ENCODE measurements at regions not wholly inside any gene's neighbourhood (a gene's known extent, or its start where the extent isn't known, plus 50 kb on each side); places are given as distances from the start of the nearest gene placed in this dataset.
"Not testable (repeated sequence)": the region's sequence is repeated elsewhere in the genome, so short reads cannot be mapped to it uniquely, and the experiment has no call there.

DNA sequence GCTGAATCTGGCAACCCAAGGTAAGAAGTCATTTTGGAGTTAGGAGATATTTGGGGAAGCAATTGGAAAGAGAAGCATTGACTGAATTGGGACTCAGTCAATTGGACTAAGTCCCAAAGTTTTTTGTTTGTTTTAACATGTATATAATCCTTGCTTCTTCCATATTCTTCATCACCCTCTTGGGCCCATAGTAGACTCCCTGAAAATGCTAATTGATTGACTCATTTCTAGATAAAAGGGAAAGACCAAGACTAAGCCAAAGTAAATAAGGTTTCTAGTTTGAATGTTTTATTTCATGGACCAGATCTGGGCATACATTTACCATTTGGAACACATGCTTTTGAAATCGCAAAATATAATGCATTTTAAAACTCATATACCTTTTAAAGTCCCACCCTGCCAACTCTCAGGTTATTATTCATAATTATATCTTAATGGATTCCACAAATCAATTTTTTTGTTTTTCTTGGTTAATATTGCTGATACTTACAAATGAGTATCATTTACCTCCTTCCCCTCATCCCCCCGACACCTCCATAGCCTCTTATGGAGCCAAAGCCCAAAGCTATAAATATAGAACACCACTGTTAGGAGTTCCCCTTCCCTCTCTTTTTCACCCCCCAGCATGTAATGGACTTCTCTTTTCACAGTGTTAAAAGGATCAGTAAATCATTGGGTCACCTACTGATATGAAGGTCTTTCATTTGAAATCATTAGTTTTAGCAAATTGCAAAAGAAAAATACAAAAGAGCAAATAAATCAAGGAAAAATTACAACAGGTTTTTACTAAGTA lies 674.0 kb upstream of the SOX9 start:
- no peaks in the 10 kb centered on the region for H3K4me1 ChIP-seq (ENCODE audit: control insufficient read depth, insufficient read depth, low read length)
- H3K4me3 ChIP-seq (ENCODE audit: low read depth in 2 of 2, low read length in 2 of 2): no peak overlapping the region
- H3K9me3 ChIP-seq (ENCODE audit: control insufficient read depth, insufficient read depth, low read depth, low read length): no peaks in the 10 kb centered on the region
- ChIA-PET CTCF (no interaction called here), POLR2A (no interaction called here)
- DNase-seq (ENCODE audit: low read depth, low spot score) (no peak), ATAC-seq (no peak)
- BruUV-seq (replicated peaks): no TSS peak
- TF ChIP-seq SIN3A (IDR thresholded peaks at IDR 0.05; ENCODE audit: borderline replicate concordance, insufficient read depth, low read depth, low read length) (no peak), TCF7L2 (IDR thresholded peaks at IDR 0.05; ENCODE audit: low read depth, low read length) (no peak), POLR2AphosphoS5 (IDR thresholded peaks at IDR 0.05; ENCODE audit: low read depth, low read length) (no peak)
- TF ChIP-seq, protein P1, sequence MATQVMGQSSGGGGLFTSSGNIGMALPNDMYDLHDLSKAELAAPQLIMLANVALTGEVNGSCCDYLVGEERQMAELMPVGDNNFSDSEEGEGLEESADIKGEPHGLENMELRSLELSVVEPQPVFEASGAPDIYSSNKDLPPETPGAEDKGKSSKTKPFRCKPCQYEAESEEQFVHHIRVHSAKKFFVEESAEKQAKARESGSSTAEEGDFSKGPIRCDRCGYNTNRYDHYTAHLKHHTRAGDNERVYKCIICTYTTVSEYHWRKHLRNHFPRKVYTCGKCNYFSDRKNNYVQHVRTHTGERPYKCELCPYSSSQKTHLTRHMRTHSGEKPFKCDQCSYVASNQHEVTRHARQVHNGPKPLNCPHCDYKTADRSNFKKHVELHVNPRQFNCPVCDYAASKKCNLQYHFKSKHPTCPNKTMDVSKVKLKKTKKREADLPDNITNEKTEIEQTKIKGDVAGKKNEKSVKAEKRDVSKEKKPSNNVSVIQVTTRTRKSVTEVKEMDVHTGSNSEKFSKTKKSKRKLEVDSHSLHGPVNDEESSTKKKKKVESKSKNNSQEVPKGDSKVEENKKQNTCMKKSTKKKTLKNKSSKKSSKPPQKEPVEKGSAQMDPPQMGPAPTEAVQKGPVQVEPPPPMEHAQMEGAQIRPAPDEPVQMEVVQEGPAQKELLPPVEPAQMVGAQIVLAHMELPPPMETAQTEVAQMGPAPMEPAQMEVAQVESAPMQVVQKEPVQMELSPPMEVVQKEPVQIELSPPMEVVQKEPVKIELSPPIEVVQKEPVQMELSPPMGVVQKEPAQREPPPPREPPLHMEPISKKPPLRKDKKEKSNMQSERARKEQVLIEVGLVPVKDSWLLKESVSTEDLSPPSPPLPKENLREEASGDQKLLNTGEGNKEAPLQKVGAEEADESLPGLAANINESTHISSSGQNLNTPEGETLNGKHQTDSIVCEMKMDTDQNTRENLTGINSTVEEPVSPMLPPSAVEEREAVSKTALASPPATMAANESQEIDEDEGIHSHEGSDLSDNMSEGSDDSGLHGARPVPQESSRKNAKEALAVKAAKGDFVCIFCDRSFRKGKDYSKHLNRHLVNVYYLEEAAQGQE (IDR thresholded peaks at IDR 0.05; ENCODE audit: insufficient read depth in 1 of 2, low read depth in 2 of 2, low read length in 1 of 2): no peak
- TF ChIP-seq, protein P2, sequence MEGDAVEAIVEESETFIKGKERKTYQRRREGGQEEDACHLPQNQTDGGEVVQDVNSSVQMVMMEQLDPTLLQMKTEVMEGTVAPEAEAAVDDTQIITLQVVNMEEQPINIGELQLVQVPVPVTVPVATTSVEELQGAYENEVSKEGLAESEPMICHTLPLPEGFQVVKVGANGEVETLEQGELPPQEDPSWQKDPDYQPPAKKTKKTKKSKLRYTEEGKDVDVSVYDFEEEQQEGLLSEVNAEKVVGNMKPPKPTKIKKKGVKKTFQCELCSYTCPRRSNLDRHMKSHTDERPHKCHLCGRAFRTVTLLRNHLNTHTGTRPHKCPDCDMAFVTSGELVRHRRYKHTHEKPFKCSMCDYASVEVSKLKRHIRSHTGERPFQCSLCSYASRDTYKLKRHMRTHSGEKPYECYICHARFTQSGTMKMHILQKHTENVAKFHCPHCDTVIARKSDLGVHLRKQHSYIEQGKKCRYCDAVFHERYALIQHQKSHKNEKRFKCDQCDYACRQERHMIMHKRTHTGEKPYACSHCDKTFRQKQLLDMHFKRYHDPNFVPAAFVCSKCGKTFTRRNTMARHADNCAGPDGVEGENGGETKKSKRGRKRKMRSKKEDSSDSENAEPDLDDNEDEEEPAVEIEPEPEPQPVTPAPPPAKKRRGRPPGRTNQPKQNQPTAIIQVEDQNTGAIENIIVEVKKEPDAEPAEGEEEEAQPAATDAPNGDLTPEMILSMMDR (IDR thresholded peaks at IDR 0.05): no peak
- H3K27ac ChIP-seq (ENCODE audit: low read length): no peak overlapping the region
- no peaks in the 10 kb centered on the region for H3K27me3 ChIP-seq (ENCODE audit: control insufficient read depth, insufficient read depth, low read length)
- no peaks in the 10 kb centered on the region for H3K36me3 ChIP-seq (ENCODE audit: control insufficient read depth, insufficient read depth, low read length)
- in situ Hi-C loops (cut with HindIII; ENCODE audit: low pct_unique_long_range_greater_than_20kb, low sequenced_read_pairs) (no loop called here), intact Hi-C loops (cut with micrococcal nuclease; ENCODE audit: unreplicated experiment) (no loop called here)

DNA sequence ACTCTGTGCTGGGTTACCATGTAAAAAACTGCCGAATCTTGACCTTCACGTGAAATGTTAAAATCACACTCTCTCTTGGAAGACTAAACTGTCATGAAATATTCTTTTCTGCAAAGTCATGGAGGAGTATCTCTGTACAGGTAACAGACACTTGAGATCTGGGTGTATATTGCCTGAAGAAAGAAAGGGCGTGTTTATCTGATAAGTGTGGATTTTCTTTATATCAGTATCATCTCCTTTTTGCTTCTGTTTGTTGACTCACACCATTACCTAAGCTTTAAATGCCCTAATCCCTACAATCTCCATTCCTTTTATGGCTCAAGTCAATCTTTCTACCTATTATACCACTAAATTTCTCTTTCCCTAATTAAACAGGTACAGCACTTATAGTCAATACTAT lies 673.2 kb upstream of the SOX9 start:
- CTCF ChIA-PET: no interaction called here
- BruUV-seq (replicated peaks): no TSS peak
- intact Hi-C loops (cut with micrococcal nuclease; ENCODE audit: unreplicated experiment) (no loop called here), in situ Hi-C loops (cut with HindIII; ENCODE audit: low pct_unique_long_range_greater_than_20kb, low sequenced_read_pairs) (no loop called here)
- no peak overlapping the region for H3K27ac ChIP-seq (ENCODE audit: low read length)
- no peaks in the 10 kb centered on the region for H3K4me1 ChIP-seq (ENCODE audit: control insufficient read depth, insufficient read depth, low read length)
- no peak overlapping the region for H3K4me3 ChIP-seq (ENCODE audit: low read depth in 2 of 2, low read length in 2 of 2)
- no peaks in the 10 kb centered on the region for H3K36me3 ChIP-seq (ENCODE audit: control insufficient read depth, insufficient read depth, low read length)
- DNase-seq (ENCODE audit: low read depth, low spot score) (no peak), ATAC-seq (no peak)
- TF ChIP-seq SIN3A (IDR thresholded peaks at IDR 0.05; ENCODE audit: borderline replicate concordance, insufficient read depth, low read depth, low read length) (no peak), TCF7L2 (IDR thresholded peaks at IDR 0.05; ENCODE audit: low read depth, low read length) (no peak), POLR2AphosphoS5 (IDR thresholded peaks at IDR 0.05; ENCODE audit: low read depth, low read length) (no peak)
- TF ChIP-seq, protein P2 (IDR thresholded peaks at IDR 0.05): no peak
- TF ChIP-seq, protein P1 (IDR thresholded peaks at IDR 0.05; ENCODE audit: insufficient read depth in 1 of 2, low read depth in 2 of 2, low read length in 1 of 2): no peak
- H3K27me3 ChIP-seq (ENCODE audit: control insufficient read depth, insufficient read depth, low read length): no peaks in the 10 kb centered on the region
- H3K9me3 ChIP-seq (ENCODE audit: control insufficient read depth, insufficient read depth, low read depth, low read length): no peaks in the 10 kb centered on the region
- POLR2A ChIA-PET: no interaction called here

DNA sequence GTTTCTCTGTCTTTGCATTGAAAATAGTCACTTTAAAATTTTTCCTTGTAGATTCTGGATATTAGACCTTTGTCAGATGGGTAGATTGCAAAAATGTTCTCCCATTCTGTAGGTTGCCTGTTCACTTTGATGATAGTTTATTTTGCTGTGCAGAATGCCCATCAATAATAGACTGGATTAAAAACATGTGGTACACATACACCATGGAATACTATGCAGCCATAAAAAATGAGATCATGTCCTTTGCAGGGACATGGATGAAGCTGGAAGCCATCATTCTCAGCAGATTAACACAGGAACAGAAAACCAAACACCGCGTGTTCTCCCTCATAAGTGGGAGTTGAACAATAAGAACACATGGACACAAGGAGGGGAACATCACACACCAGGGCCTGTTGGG lies 670.2 kb upstream of the SOX9 start:
- intact Hi-C loops (cut with micrococcal nuclease; ENCODE audit: unreplicated experiment); in situ Hi-C loops (cut with HindIII; ENCODE audit: low pct_unique_long_range_greater_than_20kb, low sequenced_read_pairs); CTCF ChIA-PET: not testable (repeated sequence)

More for the DNA sequence above, 670.2 kb upstream of the SOX9 start:
- H3K27me3 ChIP-seq (ENCODE audit: control insufficient read depth, insufficient read depth, low read length); ATAC-seq; BruUV-seq (replicated peaks); DNase-seq (ENCODE audit: low read depth, low spot score); POLR2A ChIA-PET; H3K27ac ChIP-seq (ENCODE audit: low read length); H3K4me1 ChIP-seq (ENCODE audit: control insufficient read depth, insufficient read depth, low read length); H3K36me3 ChIP-seq (ENCODE audit: control insufficient read depth, insufficient read depth, low read length); H3K9me3 ChIP-seq (ENCODE audit: control insufficient read depth, insufficient read depth, low read depth, low read length); H3K4me3 ChIP-seq (ENCODE audit: low read depth in 2 of 2, low read length in 2 of 2): not testable (repeated sequence)

Measured in Panc1 (cell line).